AML-193 (cell line): ENCODE measurements at regions not wholly inside any gene's neighbourhood (a gene's known extent, or its start where the extent isn't known, plus 50 kb on each side); places are given as distances from the start of the nearest gene placed in this dataset.
"Not testable (repeated sequence)": the region's sequence is repeated elsewhere in the genome, so short reads cannot be mapped to it uniquely, and the experiment has no call there.

Experiments
- DNase-seq, 2 experiments: peaks; one replicate each; lab custom pipeline; 2025; lab: John Stamatoyannopoulos, UW

DNA sequence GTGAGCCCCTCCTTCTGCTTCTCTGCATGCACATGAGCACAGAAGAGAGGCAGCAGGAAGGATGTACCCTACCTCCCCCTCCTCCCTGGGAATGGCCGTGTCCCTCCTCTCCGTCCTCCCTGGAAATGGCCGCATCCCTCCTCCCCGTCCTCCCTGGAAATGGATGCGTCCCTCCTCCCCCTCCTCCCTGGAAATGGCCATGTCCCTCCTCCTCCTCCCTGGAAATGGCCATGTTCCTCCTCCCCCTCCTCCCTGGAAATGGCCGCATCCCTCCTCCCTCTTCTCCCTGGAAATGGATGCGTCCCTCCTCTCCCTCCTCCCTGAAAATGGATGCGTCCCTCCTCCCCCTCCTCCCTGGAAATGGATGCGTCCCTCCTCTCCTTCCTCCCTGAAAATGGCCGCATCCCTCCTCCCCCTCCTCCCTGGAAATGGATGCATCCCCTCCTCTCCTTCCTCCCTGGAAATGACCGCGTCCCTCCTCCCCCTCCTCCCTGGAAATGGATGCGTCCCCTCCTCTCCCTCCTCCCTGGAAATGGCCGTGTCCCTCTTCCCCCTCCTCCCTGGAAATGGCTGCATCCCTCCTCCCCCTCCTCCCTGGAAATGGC, 428.6 kb downstream of the AACS start:
- DNase-seq = no peak

DNA sequence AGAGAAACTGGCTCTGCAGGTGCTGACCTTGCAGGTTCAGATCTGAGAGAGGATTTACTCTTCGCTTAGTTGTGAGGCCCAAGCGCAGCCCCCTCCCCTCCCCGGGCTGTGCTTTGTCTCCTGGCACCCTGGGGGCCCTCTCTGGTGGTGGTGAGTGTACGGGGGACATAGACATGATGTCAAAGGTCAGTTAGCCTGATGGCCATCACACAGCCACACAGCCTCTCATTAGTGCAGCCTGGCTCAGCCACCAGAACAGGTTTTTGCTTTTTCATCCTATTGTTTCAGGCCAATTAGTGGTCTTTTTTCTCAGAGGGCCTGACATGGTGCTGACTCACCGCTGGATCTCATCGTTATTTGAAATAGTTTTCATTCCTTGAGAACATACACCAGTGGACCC, 437.9 kb downstream of the AACS start:
- no peak for DNase-seq

DNA sequence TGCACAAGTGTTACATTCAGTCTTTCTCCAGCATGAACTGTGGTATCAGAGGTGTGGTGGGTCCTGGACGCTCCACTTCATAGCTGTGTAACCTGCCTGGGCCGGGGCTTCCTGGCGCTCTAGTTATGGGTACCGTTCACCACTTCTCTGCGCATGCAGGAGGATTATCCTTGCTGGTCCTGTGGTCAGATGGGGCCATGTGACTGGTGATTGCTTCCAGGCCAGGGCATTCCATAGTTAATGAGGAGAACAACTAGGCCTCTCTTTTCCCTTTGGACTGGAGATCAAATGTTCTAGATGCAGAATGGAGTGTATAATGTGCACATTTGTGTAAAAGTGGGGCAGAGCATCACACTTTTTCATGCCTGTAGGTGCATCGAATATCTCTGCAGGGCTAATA, 444.0 kb downstream of the AACS start:
- no peak for DNase-seq

DNA sequence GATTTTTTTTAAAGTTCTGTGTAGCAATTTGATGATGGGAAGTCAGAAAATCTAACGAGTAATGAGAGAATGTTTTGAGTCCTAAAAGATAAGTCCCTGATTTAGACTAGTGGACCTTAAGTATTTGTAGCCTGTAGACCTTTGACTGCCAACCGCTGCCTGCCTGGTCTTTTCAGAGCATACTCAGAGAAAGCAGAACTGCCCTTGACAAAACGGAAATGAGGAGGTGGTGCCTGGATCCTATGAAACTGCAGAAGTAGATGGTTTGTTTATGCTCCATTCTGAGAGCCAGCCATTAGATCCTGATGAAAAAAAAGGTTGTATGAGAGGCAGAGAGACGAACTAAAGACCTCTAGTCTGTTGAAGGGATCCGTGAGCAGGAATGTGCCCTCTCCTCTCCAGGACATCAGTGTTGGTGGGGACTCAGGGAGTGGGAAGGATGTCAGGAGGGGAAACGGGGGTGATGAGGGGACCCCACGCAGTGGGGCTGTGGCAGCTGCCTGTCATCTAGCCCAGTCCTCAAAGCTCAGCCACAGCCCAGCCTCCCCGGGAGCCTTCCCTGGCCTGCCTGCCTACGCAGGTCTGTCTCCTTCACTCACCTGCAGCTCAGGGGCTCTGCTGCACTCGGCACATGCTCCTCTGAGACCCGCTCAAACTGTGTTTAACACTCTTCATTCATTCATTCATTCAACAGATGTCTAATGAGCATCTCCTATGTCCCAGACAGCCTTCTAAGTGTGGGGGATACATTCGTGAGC, 447.5 kb downstream of the AACS start:
- peak in 1 of 2 experiments; percentile 12 for DNase-seq

DNA sequence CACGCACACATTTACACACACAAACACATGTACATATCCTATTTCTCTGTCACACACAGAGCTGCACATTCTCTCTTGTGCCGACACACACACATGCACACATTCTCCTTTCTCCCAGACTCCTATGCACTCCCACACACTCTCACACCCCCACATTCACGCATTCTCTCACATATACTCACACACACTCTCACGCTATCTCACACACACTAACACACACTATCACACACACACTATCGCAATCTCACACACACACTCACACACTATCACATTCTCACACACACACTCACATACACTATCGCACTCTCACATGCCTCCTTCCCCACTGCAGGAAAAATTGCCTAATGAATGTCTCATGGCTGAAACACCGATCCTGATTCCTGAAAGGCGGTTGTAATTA, 450.7 kb downstream of the AACS start:
- no peak for DNase-seq

DNA sequence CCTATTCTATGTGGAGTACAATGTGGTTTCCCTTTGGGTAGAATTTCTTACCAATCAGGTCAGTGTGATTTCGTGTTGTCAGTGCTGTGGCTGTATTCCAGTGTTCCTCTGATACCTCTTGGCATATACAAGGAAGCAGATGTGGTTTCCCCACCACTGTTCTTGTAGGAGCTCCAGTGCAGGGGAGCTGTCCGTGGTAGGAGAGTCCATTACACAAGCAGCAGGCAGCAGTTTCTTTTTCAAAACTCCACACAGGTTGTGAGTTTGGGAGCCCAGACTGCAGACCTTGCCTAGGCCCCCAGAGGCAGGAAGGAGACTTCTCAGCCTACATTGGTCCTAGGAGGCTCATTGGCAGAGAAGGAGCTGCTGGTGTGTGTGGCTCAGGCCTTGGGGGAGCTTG, 452.8 kb downstream of the AACS start:
- no peak for DNase-seq

DNA sequence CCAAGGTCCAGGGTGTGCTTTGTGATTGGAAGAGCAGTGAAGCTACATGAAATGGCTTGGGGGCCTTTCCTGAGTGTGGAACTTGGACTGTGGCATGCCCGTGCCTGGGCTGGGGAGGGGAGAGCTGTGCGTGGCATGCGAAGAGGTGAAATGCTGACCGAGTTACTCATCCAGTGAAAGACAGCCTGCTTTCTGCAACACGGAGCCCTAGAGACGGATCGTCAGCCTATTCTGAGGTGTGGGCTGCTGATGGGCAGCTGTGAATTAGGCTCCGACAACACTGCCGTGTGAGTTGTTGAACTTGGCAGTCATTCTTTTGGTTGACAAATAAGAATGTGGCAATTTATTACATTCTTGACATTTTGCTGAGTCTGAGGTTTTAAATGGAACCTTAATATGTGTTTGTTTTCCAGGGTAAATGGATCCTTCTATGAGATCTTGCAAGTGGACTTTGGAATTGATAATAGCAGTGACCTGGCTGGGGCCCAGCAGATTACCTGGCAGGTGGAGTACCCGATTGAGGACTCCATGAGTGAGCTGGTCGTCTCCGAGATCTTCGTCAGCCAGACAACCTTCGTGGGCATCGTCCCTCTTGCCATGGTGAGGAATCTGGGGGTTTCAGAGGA, 453.9 kb downstream of the AACS start:
- DNase-seq = no peak

DNA sequence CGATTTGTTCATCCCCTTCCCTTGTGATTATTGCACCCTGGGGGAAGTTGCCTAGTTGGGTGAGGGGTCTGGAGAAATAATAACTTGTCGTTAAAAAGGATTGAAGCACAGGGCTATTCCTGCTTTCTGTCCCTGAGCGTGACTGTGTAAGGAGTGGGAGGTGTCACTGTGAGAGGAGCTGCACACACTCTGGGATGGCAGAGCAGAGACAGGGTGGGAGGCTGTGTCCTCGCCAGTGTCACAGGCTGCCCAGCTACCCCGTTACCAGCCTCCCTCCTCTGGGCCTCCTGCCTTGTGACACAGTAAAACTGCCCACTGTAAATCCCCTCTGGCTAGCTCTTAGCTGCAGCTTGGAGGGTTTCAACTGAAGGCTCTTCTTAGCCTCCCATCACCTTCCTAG, 460.6 kb downstream of the AACS start:
- DNase-seq = no peak

DNA sequence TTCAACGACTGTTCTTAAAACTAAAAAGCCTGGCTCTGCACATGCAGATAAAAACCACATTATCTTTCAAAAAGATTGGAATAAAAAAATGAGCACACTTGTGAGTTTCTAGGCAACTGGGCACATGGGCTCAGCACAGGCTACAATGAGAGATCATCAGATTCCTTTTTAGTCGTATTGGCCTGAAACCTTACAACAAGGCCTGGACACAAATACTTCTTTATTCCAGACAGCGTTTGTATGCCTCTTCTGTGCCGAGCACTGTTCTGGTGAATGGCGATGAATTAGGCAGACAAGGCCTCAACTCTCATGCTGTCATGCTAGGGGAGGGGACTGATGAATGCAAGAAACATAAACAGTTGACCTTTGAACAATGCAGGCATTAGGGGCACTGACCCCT, 463.0 kb downstream of the AACS start:
- DNase-seq = no peak

DNA sequence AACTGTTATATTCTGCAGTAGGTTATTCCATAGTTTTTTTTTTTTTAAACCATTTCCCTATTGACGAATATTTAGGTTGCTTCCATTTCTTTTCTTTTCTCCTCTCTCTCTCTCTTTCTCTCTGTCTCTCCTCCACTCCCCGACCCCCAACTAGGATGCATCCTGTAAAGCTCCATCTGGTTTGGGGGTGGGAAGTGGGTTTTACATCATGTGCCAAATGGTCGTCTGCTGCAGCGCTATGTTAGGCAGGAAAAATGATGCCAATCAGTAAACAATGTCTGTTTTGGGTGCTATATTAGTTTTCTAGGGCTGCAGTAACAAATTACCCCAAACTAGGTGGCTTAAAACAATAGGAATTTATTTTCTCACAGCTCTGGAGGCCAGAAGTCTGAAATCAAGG, 465.0 kb downstream of the AACS start:
- DNase-seq = no peak

DNA sequence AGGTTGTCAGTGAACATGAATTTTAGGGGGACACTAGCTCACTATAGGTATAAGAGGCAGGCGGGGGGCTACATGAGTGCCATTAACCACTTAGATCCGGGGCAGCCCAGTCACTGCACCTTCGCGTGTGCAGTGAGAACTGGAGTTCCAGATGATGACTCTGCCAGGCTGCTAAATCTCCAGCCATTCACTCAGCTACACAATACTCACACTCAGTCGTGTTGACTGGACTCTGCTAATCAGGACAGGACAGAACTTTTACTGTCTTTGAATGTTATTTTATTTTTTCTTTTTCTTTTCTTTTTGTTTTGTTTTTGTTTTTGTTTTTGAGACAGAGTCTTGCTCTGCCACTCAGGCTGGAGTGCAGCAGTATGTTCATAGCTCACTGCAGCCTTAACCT, 465.6 kb downstream of the AACS start:
- DNase-seq = no peak

DNA sequence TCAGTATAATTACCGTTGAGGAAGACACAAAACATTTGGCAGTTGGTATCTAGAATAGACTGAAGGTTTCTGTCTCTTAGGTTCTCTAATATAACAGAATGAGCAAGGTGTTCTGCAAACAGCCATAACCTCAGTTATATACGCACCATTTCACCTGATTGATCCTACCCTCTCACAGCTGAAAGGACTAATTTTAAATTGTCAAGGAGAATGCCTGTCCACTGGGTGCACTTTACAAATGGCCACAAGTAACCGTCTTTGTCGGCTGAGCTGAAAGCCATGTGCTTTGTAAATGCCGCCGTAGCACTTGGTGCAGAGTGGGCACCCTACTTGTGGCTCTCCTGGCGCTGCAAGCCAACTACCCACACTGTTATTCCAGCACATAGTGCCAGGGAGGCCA, 466.3 kb downstream of the AACS start:
- DNase-seq = no peak

DNA sequence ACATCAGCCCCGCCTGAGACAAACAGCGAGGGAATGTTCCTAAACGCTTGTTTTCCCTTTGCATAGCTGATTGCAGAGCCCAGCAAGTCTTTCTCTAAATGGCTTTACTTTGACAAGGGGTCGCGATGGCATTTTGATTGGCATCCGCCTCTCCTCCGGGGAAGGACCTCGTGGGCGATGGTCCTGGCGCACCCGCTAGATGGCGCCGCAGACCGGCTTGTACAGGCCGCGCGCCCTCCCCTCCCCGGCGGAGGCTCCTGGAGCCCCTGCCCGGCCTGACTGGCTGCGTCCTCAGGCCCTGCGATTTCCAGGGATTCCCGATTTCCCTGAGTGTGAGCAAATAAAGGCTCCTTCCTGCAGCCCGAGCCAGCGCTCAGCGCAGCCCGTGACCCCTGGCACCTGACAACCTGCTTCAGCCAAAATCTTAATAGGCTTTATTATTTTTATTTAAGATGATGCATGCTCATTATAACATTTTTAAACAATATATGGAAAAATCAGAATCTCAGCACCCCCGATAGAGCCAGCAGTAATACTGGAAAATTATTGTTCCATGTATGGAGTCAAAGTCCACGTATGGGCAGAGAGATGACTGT, 468.3 kb downstream of the AACS start:
- DNase-seq = no peak

DNA sequence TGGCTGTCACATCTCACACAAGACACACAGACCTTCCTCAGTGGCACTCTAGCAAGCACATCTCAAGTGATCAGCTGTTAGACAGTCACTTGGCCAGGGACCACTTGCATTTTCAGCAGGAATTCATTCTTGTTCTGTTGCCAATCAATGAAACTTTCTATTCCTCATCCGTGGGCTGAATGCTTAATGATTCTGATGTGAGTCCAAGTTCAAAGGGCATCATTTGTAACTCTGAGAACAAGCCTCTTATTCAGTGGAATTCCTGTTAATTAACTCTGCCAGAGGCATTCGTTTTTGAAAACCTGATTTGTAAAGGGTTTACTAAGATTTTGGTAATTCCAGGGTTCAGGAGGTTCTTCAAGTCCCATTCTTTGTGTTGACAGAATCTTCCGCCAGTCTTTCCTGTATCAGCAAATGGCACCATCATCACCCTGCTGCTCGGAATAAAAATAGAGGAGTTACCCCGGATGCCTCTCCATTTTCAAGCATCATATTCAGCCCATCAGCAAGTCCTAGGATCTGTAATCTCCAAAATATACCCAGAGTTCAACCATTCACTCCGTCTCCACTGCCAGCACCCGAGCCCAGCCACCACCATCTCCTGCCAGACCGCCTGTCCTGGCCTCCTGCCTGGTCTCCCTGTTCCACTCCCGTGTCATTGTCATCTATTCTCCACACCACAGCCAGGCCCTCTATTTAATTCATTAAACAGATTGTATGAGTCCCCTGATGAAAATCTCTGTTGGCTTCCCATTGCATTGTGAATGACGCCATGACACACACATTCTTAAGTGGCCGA, 473.4 kb downstream of the AACS start:
- no peak for DNase-seq

DNA sequence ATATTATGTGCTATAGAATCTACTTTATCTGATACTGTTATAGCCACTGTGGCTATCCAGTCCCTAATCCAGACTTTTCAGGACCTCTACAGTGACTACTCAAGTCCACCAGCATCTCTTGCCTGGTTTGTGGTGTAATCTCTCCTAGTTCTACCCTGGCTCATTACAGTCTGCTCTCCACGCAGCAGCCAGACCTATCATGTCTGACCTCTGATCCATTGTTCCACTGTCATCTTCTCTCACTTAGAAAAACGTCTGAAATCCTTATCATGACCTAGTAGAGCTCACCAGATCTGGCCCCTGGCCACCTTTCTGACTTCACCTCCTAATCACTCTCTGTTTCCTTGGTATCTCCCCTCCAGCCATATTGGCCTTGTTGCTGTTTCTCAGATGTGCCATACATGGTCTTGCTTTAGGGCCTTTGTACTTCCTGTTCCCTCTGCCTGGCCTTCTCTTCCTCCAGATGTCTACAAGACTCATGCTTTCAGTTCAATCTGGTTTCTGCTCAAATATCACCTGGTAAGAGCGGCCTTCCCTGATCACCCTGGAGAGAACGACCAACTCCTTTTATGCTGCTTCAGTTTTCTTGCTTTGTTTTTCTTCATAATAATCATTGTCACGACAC, 475.5 kb downstream of the AACS start:
- DNase-seq = no peak

DNA sequence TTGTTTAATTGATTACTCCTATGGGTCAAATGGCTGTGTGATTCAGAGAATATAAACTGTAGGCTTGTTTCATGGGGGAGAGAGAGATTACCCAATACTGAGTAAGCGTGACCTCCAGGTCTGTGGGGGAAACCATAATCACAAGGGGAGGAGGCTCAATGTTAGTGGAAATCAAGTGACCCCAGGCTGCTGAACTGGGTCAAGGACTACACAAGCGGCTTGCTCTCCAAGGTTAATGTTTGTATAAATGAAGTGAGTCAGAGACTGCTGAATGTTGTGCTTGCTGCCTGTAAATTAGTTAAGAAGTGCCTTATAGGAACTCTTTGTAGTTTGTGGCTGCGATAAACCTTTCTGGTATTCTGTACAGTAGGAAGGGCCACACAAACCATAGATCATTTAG, 479.7 kb downstream of the AACS start:
- DNase-seq = no peak

DNA sequence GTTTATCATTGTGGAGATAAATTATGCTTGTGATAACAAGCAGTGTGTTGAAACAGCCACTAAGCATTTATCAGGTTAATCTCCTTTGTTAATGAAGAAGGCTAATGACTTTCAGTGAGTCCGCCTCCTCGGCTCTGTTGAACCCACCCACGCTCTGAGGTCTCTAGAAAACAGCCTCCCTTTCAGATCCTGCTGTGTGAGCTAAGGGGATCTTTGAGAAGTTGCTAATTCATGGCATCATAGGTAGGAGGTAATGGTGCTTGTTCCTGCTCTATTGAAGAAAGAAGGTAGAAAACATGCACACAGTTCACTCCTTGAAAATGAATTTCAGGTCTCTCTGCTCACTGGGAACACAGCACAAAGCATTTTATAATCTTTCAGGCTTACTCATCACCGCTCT, 483.9 kb downstream of the AACS start:
- no peak for DNase-seq

DNA sequence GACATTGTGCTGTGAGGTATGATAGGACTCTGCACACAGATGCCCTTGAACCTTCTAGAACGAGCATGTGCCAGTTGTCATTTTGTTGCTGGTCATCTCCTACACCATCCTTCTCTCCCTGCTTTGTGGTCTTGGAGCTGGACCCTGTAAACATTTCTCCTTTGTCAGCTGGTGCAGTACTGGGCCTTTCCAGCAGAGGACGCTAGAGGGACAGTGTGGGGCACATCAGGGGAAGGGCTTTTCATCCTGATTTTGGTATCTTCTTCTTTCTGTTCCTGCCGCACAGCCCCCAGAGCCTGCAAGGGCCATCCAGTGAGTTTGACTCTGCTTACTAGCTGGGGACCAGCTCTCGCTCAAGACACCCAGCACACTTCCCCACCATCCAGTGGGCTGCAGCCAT, 484.6 kb downstream of the AACS start:
- no peak for DNase-seq

DNA sequence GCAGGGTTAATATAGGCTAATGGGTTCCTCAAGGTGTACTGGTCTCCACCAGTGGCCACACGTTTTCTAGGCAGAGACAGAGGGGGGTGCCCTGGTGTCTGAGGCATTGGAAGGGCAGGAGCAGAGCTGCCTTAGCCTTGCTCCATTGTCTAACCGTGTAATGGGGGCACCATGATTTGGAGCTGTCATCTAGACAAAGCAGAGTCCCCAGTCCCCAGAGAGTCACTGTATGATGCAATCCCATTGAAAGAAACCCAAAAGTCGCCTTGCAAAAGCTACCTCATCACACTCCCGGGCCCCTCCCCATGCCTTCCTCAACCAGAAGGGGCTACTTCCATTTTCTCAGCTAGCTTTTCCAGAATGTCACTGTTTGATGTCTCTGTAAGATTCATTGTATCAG, 487.1 kb downstream of the AACS start:
- no peak for DNase-seq

DNA sequence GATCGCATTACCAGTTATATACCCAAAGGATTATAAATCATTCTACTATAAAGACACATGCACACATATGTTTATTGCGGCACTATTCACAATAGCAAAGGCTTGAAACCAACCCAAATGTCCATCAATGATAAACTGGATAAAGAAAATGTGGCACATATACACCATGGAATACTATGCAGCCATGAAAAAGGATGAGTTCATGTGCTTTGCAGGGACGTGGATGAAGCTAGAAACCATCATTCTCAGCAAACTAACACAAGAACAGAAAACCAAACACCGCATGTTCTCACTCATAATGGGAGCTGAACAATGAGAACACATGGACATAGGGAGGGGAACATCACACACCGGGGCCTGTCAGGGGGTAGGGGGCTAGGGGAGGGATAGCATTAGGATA, 495.8 kb downstream of the AACS start:
- not testable (repeated sequence) for DNase-seq

DNA sequence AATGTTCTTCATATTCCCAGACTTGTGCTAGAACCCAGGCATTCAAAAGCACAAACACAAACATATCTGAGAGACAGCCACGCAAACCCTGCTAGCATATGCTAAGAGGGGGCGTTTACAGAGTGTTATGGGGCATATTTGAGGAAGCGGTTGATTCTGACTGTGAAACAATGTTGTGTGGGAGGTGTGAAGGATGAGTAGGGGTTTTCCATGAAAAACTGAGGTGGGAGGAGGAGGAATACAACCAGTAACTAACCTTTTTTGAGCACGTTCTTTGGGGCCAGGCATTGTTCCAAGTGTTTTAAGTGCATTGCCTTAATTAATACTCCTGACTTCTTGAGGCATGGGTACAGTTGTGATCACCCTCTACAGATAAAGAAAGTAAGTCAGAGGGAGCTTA, 499.5 kb downstream of the AACS start:
- no peak for DNase-seq

DNA sequence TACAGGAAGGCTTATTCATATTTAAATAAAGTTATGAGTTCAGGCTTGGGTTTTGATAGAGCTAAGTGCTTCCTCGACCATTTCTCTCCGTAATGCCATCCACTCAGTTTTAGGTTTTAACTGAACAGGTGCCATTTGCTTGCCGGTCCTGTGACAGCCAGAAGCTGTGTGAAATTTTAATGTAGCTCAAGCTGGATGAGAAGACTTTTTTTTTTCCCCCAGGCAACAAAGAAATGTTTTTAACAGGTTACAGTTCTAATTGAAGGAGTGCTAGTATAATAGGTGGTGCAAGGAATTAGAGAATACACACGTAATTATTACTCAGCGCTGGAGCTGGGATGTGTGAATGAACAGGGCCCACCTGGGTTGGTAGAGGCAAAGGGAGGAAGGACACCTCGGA, 502.3 kb downstream of the AACS start:
- DNase-seq = no peak
